ENCODE measurements at regions not wholly inside any gene's neighbourhood (a gene's known extent, or its start where the extent isn't known, plus 50 kb on each side); places are given as distances from the start of the nearest gene placed in this dataset.

- no peak for TF ChIP-seq POLR2A (IDR thresholded peaks at IDR 0.05)
- TF ChIP-seq POLR2AphosphoS5 (IDR thresholded peaks at IDR 0.05): no peak
Observed at GRCh38 chr9:31669311-31669710, 715.1 kb upstream of the ACO1 start.

Measured in prostate gland (tissue), 1 donor.